ENCODE measurements at regions not wholly inside any gene's neighbourhood (a gene's known extent, or its start where the extent isn't known, plus 50 kb on each side); places are given as distances from the start of the nearest gene placed in this dataset.

DNA sequence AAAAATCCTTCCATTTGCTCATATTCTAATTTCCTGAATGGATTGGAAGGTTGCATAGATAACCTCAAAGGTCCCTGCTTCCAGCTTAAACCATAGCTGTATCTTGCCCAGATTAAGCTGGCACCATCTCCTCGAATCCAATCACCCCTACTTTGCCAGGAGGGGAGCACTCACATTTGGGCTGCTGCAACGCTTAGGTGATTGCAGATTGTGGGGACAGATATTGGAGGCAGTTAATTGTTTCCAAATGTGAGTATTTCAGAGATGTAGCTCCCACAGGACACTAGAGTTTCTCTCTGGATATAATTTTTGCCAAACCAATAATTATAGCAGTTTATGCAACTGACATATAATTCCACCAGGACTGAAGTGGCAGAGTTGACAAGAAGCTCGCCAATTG, 53.5 kb upstream of the ACSL1 start:
- Histone ChIP-seq H3K4me2 (no peak overlapping the region), H3K36me3 (no peaks in the 10 kb centered on the region), H3K9ac (no peak overlapping the region), H3K27me3 (no peaks in the 10 kb centered on the region), H3K27ac (no peak overlapping the region), H4K20me1 (no peaks in the 10 kb centered on the region), H3K9me3 (replicated peaks in 1 of 11) (no peaks in the 10 kb centered on the region), H3K4me1 (0 out of 20 replicates have a peak, but pooled peaks cover 0 to 4% (median 0%) of the 10 kb centered on the region in 10 experiments), H3K4me3 (no peak overlapping the region)
- TF ChIP-seq Cebpa-rat (IDR thresholded peaks at IDR 0.05), result no peak

DNA sequence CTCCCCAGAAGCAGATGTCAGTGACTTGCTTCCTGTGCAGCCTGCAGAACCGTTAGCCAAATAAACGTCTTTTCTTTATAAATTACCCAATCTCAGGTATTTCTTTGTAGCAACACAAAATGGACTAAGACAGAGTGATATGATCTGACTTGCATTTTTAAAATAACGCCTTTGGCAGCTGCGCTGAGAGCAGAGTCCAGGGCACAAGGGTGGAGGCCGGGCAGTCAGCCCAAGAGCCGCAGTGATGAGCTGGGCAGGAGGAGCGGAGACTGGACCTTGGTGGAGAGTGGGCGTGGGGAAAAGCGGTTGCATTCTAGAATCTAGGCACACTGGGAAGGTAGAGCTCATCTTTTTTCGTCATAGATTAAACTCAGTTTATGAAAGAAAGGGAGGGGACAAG, 56.5 kb upstream of the ACSL1 start:
- Histone ChIP-seq H3K9me3 (replicated peaks in 1 of 11) (no peaks in the 10 kb centered on the region), H3K4me2 (peak overlapping the region in 1 of 11 experiments; percentile 7; a peak in 1 of 22 replicates), H4K20me1 (no peaks in the 10 kb centered on the region), H3K36me3 (no peaks in the 10 kb centered on the region), H3K27ac (no peak overlapping the region), H3K27me3 (no peaks in the 10 kb centered on the region), H3K9ac (no peak overlapping the region), H3K4me3 (no peak overlapping the region), H3K4me1 (peaks cover 0 to 8% (median 0%) of the 10 kb centered on the region in 10 experiments; a peak in 4 of 20 replicates)
- TF ChIP-seq Cebpa-rat (IDR thresholded peaks at IDR 0.05), result no peak

DNA sequence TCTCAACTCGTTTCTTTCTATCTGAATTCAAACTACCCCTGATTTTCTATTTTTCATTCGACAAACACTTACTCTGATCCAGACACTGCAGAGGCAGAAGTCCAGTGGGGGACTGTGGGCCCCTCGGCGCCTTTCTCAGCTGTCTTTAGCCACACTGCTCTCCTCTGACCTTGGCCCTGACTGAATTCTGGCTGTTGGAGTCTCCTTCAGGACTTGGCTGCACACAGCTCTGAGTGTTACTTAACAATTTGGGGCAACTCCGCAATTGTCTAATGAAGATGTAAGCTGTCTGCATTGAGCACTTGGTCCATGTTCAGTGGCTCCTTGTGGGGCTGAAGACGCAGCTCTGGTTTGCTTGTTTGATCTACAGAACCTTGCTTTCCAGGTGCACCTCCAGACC, 57.3 kb upstream of the ACSL1 start:
- no peak for TF ChIP-seq Cebpa-rat (IDR thresholded peaks at IDR 0.05)
- Histone ChIP-seq H3K9me3 (replicated peaks in 1 of 11) (no peaks in the 10 kb centered on the region), H3K4me2 (no peak overlapping the region; a peak in 1 of 22 replicates), H4K20me1 (no peaks in the 10 kb centered on the region), H3K27me3 (no peaks in the 10 kb centered on the region), H3K9ac (no peak overlapping the region), H3K4me1 (peaks cover 3 to 15% (median 5%) of the 10 kb centered on the region in 10 experiments), H3K4me3 (no peak overlapping the region), H3K36me3 (no peaks in the 10 kb centered on the region), H3K27ac (no peak overlapping the region)

DNA sequence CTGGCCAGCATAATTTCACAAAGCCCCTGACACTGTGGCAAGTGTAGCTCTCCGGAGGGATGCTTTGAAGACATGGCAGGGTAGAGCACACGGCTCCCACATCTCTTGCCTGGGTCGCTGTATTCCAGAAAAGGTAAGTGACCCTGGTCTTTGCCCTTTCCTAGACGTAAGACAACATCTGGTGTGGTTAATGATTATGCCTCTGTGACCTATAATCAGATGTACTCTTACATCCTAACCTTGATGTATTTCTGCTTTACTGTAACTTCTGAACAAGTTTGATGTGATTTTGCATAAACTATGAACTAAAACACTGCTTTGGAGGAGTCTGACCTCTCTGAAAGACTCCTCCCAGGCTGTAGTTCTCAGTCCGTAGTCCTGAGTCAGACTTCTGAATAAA, 59.1 kb upstream of the ACSL1 start:
- no peak overlapping the region for H3K4me2 ChIP-seq
- no peak overlapping the region for H3K27ac ChIP-seq
- no peak overlapping the region for H3K4me3 ChIP-seq
- peaks cover 21 to 34% (median 23%) of the 10 kb centered on the region in 10 experiments for H3K4me1 ChIP-seq
- TF ChIP-seq Cebpa-rat (IDR thresholded peaks at IDR 0.05), result no peak
- no peak overlapping the region for H3K9ac ChIP-seq
- H3K36me3 ChIP-seq, result no peaks in the 10 kb centered on the region
- H3K27me3 ChIP-seq, result no peaks in the 10 kb centered on the region
- H4K20me1 ChIP-seq, result no peaks in the 10 kb centered on the region
- no peaks in the 10 kb centered on the region for H3K9me3 ChIP-seq (replicated peaks in 1 of 11)

DNA sequence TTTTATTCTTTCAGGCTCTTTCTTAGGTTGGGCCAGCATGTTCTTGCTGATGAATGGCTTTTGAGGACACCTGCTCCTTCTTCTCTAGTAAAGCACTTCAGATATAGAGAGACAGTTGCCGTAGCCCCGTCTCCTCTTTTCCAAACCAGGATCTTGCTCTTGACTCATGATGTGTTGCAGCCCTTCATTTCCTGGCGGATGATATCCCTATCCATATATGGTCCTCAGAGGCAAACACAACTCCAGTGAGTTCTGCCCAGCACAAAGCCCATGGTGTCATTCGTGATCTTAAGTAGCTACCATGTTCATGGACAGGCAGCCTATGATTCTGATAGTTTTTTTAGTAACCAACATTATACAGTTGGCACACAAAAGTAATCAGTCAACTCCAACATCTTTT, 59.8 kb upstream of the ACSL1 start:
- H3K36me3 ChIP-seq, result no peaks in the 10 kb centered on the region
- no peak overlapping the region for H3K9ac ChIP-seq
- no peak overlapping the region for H3K27ac ChIP-seq
- peaks cover 28 to 41% (median 30%) of the 10 kb centered on the region in 10 experiments for H3K4me1 ChIP-seq
- no peaks in the 10 kb centered on the region for H3K9me3 ChIP-seq (replicated peaks in 1 of 11)
- 0 out of 22 replicates have a peak overlapping the region, but pooled peaks of 1 of the 11 experiments have one; percentile 4 for H3K4me2 ChIP-seq
- no peaks in the 10 kb centered on the region for H4K20me1 ChIP-seq
- TF ChIP-seq Cebpa-rat (IDR thresholded peaks at IDR 0.05), result no peak
- H3K27me3 ChIP-seq, result no peaks in the 10 kb centered on the region
- H3K4me3 ChIP-seq, result no peak overlapping the region

DNA sequence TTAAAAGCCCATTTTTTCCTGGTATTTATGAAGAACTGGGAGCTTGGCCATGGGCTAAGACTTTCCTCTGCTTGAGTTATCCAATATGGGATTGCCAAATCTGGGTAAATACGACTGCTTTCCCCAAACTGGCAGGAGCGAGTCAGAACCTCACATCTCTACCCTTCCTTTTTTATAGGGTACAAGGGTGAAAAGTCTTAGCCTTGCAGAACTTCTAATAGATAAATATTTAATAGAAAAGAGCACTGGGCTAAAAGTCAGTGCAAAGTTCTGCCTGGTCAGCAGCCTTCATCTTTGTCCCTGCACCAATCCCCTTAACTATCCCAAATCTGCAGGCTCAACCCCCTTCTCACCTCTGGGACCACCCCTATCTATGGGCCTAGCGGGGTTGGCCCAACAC, 61.6 kb upstream of the ACSL1 start:
- Histone ChIP-seq H3K4me3 (no peak overlapping the region), H3K36me3 (no peaks in the 10 kb centered on the region), H4K20me1 (no peaks in the 10 kb centered on the region), H3K27ac (peak overlapping the region in 1 of 11 experiments; percentile 32; a peak in 1 of 22 replicates), H3K9ac (no peak overlapping the region), H3K4me2 (peak overlapping the region in 6 of 11 experiments; percentile 1 to 82 (median 62); a peak in 4 of 22 replicates), H3K27me3 (no peaks in the 10 kb centered on the region), H3K9me3 (replicated peaks in 1 of 11) (no peaks in the 10 kb centered on the region), H3K4me1 (peaks cover 37 to 58% (median 46%) of the 10 kb centered on the region in 10 experiments)
- TF ChIP-seq Cebpa-rat (IDR thresholded peaks at IDR 0.05), result no peak

DNA sequence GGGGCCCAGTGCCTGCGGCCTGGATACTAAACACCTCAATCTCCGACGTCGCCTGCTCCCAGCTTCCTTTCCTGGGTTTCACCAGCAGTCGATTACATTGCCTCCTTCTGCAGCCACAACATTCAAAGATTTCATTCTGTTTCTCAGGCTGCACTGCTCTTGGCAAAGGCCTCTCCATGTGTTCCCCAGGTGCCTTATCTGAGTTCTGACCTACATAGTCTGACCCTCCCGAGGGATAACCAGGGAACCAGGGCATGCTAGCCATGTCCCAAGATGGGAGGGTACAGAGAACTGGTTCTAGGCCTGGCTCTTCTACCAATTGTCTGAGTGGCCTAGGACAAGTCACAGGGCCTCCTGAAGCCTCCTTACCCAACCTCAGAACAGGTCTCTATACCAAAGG, 62.2 kb upstream of the ACSL1 start:
- Histone ChIP-seq H3K9ac (no peak overlapping the region), H3K4me1 (peaks cover 37 to 65% (median 52%) of the 10 kb centered on the region in 10 experiments), H3K9me3 (replicated peaks in 1 of 11) (0 out of 22 replicates have a peak, but pooled peaks cover 0 to under 1% (median 0%) of the 10 kb centered on the region in 11 experiments), H3K27me3 (no peaks in the 10 kb centered on the region), H3K36me3 (no peaks in the 10 kb centered on the region), H3K4me3 (no peak overlapping the region), H4K20me1 (no peaks in the 10 kb centered on the region), H3K27ac (peak overlapping the region in 7 of 11 experiments; percentile 5 to 75 (median 49); a peak in 9 of 22 replicates), H3K4me2 (peak overlapping the region; percentile 29 to 95 (median 65); a peak in 20 of 22 replicates)
- no peak for TF ChIP-seq Cebpa-rat (IDR thresholded peaks at IDR 0.05)

DNA sequence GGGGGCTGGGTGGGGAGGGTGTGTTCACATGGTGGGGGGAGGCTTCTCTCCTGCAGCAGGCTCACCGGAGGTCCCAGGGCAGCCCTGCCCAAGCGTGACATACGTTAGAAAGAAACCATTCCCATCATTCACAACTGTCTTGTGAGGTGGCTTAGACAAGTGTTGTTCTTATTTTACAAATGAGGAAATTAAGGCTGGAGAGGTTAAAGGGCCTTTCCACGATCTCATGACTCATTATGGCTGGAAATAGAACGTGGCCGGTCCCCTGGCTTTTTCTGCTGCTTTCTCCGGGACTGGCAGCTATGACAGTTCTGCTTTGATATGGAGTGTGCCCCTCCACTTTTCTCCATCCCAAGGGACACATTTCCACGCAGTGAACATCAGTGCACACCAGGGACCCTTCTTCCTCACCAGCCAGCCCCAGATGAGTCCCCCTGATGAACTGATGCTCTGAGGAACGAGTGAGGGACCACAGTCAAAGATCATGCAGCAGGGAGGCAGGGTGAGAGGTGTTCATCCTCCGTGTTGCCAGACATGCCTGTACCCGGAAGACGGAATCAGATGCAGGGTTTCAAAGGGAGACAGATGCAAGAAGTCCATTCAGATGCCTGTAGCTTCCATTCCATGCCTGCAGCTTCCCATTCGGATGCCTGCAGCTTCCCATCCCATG, 64.0 kb upstream of the ACSL1 start:
- no peaks in the 10 kb centered on the region for H3K36me3 ChIP-seq
- peak overlapping the region in 3 of 10 experiments; percentile 13 to 40 (median 18); a peak in 3 of 20 replicates for H3K4me3 ChIP-seq
- no peaks in the 10 kb centered on the region for H4K20me1 ChIP-seq
- H3K4me2 ChIP-seq, result peak overlapping the region; percentile 68 to 95 (median 82)
- no peaks in the 10 kb centered on the region for H3K27me3 ChIP-seq
- H3K9me3 ChIP-seq (replicated peaks in 1 of 11), result peaks cover 0 to 14% (median 5%) of the 10 kb centered on the region in 11 experiments; a peak in 12 of 22 replicates
- H3K9ac ChIP-seq, result peak overlapping the region; percentile 8 to 57 (median 41); a peak in 13 of 22 replicates
- peak overlapping the region; percentile 16 to 75 (median 61); a peak in 20 of 22 replicates for H3K27ac ChIP-seq
- no peak for TF ChIP-seq Cebpa-rat (IDR thresholded peaks at IDR 0.05)
- peaks cover 49 to 83% (median 65%) of the 10 kb centered on the region in 10 experiments for H3K4me1 ChIP-seq

DNA sequence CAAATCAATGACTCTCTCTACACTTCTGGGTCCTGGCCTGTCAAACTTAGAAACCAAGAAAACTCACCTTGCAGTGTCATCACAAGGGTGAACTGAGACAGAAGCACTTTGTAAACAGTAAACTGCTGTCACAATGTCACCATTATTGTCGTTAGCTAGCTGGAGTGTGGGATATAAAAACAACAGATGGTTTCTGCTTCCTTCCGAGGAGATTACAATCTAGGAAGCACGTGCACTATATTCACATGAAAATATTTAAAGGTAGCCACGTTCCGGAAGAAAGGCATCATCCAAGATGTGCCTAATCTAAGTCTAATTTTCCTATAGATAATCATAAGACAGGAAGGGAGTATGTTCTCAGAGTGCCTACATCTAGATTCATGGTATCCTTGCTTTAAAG, 64.7 kb upstream of the ACSL1 start:
- peaks cover 55 to 90% (median 72%) of the 10 kb centered on the region in 10 experiments for H3K4me1 ChIP-seq
- H3K27me3 ChIP-seq, result no peaks in the 10 kb centered on the region
- H3K9me3 ChIP-seq (replicated peaks in 1 of 11), result peaks cover 0 to 14% (median 5%) of the 10 kb centered on the region in 11 experiments; a peak in 12 of 22 replicates
- TF ChIP-seq Cebpa-rat (IDR thresholded peaks at IDR 0.05), result no peak
- H3K9ac ChIP-seq, result peak overlapping the region in 2 of 11 experiments; percentile 56 to 57; a peak in 1 of 22 replicates
- no peaks in the 10 kb centered on the region for H4K20me1 ChIP-seq
- H3K36me3 ChIP-seq, result no peaks in the 10 kb centered on the region
- H3K4me2 ChIP-seq, result peak overlapping the region; percentile 68 to 95 (median 82)
- peak overlapping the region in 8 of 11 experiments; percentile 16 to 75 (median 60); a peak in 10 of 22 replicates for H3K27ac ChIP-seq
- peak overlapping the region in 1 of 10 experiments; percentile 40; a peak in 1 of 20 replicates for H3K4me3 ChIP-seq

Data from BLaER1 treated with 17β-estradiol and CSF1 and Interleukin-3, amounts not matched to agents 10 nM and 100 nM (cell line).